MCF 10A (cell line): ENCODE measurements at regions not wholly inside any gene's neighbourhood (a gene's known extent, or its start where the extent isn't known, plus 50 kb on each side); places are given as distances from the start of the nearest gene placed in this dataset.
"Not testable (repeated sequence)": the region's sequence is repeated elsewhere in the genome, so short reads cannot be mapped to it uniquely, and the experiment has no call there.

Experiments
- BruUV-seq: library from RNA; stranded (reverse); fragments of 400-500 nt; replicated peaks from 2 replicates; lab custom pipeline; 2021; lab: Mats Ljungman, UMichigan
- CTCF ChIA-PET: fragments of 300-600 bp; sonication (Branson Sonifier 250); formaldehyde crosslinking; extraction: SDS; loops from one replicate; lab custom pipeline; 2021; ENCODE audit warnings: antibody characterized with exemption, inconsistent platforms; lab: Yijun Ruan, JAX
- POLR2A ChIA-PET: fragments of 300-600, 350-650 bp; sonication (Branson Sonifier 250); formaldehyde crosslinking; extraction: SDS; loops from one replicate; lab custom pipeline; 2020; ENCODE audit warnings: antibody characterized with exemption, inconsistent platforms; lab: Yijun Ruan, JAX
- DNase-seq: peaks from one replicate; pipeline ENCODE4 v3.0.0-alpha.2; 2018; ENCODE audit not compliant: unreplicated experiment
- H3K27ac Mint-ChIP-seq: one replicate; pipeline ENCODE4 v1.8.0; 2022; ENCODE audit warnings: mild to moderate bottlenecking, low read depth, mixed read lengths; ENCODE audit not compliant: unreplicated experiment
- H3K27me3 Mint-ChIP-seq: one replicate; pipeline ENCODE4 v1.8.0; 2022; ENCODE audit warnings: mixed read lengths; ENCODE audit not compliant: insufficient read depth, unreplicated experiment
- H3K36me3 Mint-ChIP-seq: one replicate; pipeline ENCODE4 v1.8.0; 2022; ENCODE audit warnings: mild to moderate bottlenecking, moderate library complexity, mixed read lengths; ENCODE audit not compliant: insufficient read depth, unreplicated experiment
- H3K4me1 Mint-ChIP-seq: one replicate; pipeline ENCODE4 v1.8.0; 2022; ENCODE audit warnings: mixed read lengths; ENCODE audit not compliant: insufficient read depth, unreplicated experiment
- H3K4me3 Mint-ChIP-seq: one replicate; pipeline ENCODE4 v1.8.0; 2022; ENCODE audit warnings: mild to moderate bottlenecking, moderate library complexity, mixed read lengths; ENCODE audit not compliant: unreplicated experiment
- H3K9me3 Mint-ChIP-seq: one replicate; pipeline ENCODE4 v1.8.0; 2022; ENCODE audit warnings: mixed read lengths; ENCODE audit not compliant: unreplicated experiment
- intact Hi-C: fragments of 100-400 bp; cut with micrococcal nuclease; formaldehyde crosslinking; loops from 2 replicates; pipeline ENCODE4 v1.14.1; 2022
- TF ChIP-seq, protein P1 (sequence below): fragments of 200-600 bp; IDR thresholded peaks from one replicate; pipeline ENCODE4 v1.8.0; 2022; ENCODE audit warnings: antibody characterized with exemption, mild to moderate bottlenecking; ENCODE audit not compliant: unreplicated experiment

DNA sequence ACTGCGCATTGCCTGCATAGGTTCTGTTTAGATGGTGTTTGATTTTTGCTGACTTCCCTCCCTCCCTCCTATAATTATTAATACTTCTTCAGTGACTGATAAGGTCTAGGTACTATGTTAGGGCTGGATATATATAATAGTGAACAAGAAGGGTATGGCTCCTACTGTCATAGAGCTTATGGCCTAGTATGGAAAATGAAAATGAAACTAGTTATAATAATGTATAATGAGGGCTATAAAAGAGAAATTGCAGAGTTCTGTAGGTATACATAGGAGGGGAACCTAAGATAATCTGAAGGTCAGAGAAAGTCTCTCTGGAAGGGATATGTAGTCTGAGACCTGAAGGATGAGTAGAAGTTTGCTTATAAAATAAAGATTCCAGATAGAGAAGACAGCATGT, 102.1 kb downstream of the DCK start:
- TF ChIP-seq, protein P1, sequence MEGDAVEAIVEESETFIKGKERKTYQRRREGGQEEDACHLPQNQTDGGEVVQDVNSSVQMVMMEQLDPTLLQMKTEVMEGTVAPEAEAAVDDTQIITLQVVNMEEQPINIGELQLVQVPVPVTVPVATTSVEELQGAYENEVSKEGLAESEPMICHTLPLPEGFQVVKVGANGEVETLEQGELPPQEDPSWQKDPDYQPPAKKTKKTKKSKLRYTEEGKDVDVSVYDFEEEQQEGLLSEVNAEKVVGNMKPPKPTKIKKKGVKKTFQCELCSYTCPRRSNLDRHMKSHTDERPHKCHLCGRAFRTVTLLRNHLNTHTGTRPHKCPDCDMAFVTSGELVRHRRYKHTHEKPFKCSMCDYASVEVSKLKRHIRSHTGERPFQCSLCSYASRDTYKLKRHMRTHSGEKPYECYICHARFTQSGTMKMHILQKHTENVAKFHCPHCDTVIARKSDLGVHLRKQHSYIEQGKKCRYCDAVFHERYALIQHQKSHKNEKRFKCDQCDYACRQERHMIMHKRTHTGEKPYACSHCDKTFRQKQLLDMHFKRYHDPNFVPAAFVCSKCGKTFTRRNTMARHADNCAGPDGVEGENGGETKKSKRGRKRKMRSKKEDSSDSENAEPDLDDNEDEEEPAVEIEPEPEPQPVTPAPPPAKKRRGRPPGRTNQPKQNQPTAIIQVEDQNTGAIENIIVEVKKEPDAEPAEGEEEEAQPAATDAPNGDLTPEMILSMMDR, result no peak
- Mint-ChIP-seq H3K27me3 (no peaks in the 10 kb centered on the region), H3K4me1 (no peaks in the 10 kb centered on the region), H3K27ac (peak overlapping the region; percentile 0), H3K4me3 (no peak overlapping the region), H3K9me3 (peaks cover 17% of the 10 kb centered on the region), H3K36me3 (no peaks in the 10 kb centered on the region)
- intact Hi-C loops, result no loop called here
- DNase-seq, result no peak
- POLR2A ChIA-PET, result no interaction called here
- no TSS peak for BruUV-seq
- CTCF ChIA-PET, result no interaction called here

DNA sequence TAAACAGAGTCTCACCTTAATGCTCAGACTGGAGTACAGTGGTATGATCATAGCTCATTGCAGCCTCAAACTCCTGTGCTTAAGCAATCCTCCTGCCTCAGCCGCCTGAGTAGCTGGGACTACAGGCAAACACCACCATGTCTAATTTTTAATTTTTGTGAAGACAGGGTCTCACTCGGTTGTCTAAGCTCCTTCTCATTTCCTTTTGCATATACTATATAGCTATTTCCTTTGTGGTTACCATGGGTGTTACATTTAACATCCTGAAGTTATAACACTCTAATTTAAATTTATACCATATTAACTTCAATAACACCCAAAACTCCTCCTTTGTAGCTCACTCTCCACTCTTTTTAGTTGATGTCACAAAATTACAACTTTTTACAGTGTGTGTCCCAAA, 114.3 kb downstream of the DCK start:
- no peak for DNase-seq
- no peaks in the 10 kb centered on the region for H3K9me3 Mint-ChIP-seq
- no peaks in the 10 kb centered on the region for H3K4me1 Mint-ChIP-seq
- ChIA-PET CTCF (interaction anchor here (0.9 kb wide), 1 partner anchor 75 kb away, joined by 5 read pairs; no protein-coding TSS in a partner anchor), POLR2A (no interaction called here)
- H3K27me3 Mint-ChIP-seq, result no peaks in the 10 kb centered on the region
- no peak overlapping the region for H3K27ac Mint-ChIP-seq
- no TSS peak for BruUV-seq
- TF ChIP-seq, protein P1, result no peak
- intact Hi-C loops, result no loop called here
- no peak overlapping the region for H3K4me3 Mint-ChIP-seq
- H3K36me3 Mint-ChIP-seq, result no peaks in the 10 kb centered on the region

DNA sequence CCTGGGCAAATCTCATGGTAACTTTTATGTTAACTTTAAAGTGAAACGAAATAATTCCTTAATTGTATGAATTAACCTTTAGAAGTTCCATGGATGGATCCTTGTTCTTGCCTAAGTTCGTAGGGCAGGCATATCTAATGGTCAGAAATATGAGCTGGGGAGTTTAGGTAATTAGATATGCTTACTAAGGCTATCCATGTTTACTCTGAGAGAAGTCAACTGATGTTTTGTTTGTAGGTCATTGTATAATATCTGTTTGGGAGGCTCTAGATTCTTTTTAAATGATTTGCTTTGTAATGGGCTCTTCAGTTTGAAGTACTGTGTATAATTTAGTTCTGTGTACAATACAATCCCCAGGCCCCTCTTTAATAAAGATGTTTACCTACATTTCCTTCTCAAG, 117.0 kb downstream of the DCK start:
- no peaks in the 10 kb centered on the region for H3K36me3 Mint-ChIP-seq
- no peak for DNase-seq
- no peaks in the 10 kb centered on the region for H3K9me3 Mint-ChIP-seq
- BruUV-seq, result no TSS peak
- no peaks in the 10 kb centered on the region for H3K27me3 Mint-ChIP-seq
- no peaks in the 10 kb centered on the region for H3K4me1 Mint-ChIP-seq
- ChIA-PET POLR2A (no interaction called here), CTCF (no interaction called here)
- H3K4me3 Mint-ChIP-seq, result no peak overlapping the region
- no peak overlapping the region for H3K27ac Mint-ChIP-seq
- TF ChIP-seq, protein P1, result no peak
- intact Hi-C loops, result no loop called here

DNA sequence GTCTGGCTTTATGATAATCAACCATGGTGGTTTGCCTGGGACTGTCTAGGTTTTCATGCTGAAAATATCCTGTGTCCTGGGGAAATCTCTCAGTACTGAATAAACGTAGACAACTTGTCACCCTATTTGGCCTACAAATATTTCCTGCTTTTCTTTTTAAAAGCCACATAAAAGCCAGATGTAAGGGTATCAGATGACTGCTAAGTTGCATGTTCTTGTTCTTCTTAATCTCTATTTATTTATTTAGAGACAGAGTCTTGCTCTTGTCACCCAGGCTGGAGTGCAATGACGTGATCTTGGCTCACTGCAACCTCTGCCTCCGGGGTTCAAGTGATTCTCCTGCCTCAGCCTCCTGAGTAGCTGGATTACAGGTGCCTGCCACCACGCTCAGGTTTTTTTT, 117.7 kb downstream of the DCK start:
- H3K27ac Mint-ChIP-seq, H3K36me3 Mint-ChIP-seq, H3K9me3 Mint-ChIP-seq, BruUV-seq, POLR2A ChIA-PET, H3K27me3 Mint-ChIP-seq, intact Hi-C loops, H3K4me3 Mint-ChIP-seq, DNase-seq, H3K4me1 Mint-ChIP-seq: not testable (repeated sequence)
- CTCF ChIA-PET, result interaction anchor here (0.6 kb wide), 1 partner anchor 340 kb away, joined by 4 read pairs; no protein-coding TSS in a partner anchor

DNA sequence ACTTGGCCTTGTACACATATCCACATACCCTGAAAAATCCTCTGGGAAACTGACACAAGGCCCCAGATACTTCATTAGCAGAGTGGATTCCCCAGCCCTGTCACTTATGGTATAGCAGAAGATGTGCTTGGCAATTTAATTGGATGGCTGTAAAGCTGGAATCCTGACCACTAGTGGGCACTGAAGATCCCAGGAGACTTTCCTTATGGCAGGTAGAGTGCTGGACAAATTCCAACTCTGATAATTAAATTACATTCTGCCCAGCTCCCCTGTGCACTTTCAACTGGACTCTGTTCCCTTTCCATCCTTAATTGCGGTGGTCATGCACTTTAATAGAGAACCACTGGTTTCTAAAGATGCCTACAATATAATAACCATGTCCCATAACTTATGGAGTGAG, 119.8 kb downstream of the DCK start:
- peak; percentile 27 for DNase-seq
- TF ChIP-seq, protein P1, result no peak
- intact Hi-C loops, result loop anchor here (1.0 kb wide), 1 partner anchor 19 kb away; no protein-coding TSS in a partner anchor
- Mint-ChIP-seq H3K27me3 (no peaks in the 10 kb centered on the region), H3K4me1 (no peaks in the 10 kb centered on the region), H3K36me3 (no peaks in the 10 kb centered on the region), H3K9me3 (no peaks in the 10 kb centered on the region), H3K27ac (no peak overlapping the region), H3K4me3 (no peak overlapping the region)
- ChIA-PET CTCF (interaction anchor here (0.8 kb wide), 1 partner anchor 20 kb away, joined by 3 read pairs; no protein-coding TSS in a partner anchor), POLR2A (no interaction called here)
- no TSS peak for BruUV-seq
